H1 (cell line): ENCODE measurements at regions not wholly inside any gene's neighbourhood (a gene's known extent, or its start where the extent isn't known, plus 50 kb on each side); places are given as distances from the start of the nearest gene placed in this dataset.

Experiments
- CTCF ChIA-PET: fragments of 300-600 bp; sonication (Branson Sonifier 250); formaldehyde crosslinking; loops from one replicate; lab custom pipeline; 2021; ENCODE audit not compliant: partially characterized antibody; lab: Charles Lee
- POLR2A ChIA-PET: fragments of 300-600 bp; sonication (Branson Sonifier 250); formaldehyde crosslinking; loops from one replicate; lab custom pipeline; 2021; ENCODE audit warnings: inconsistent platforms; ENCODE audit not compliant: partially characterized antibody; lab: Charles Lee
- DNase-seq, 2 experiments: peaks; one replicate each; pipeline versions ENCODE4 v3.0.0 to v3.0.0-alpha.2; 2010 to 2022; ENCODE audit warnings: low spot score in 2 of 2, low read depth in 1 of 2, mixed read lengths in 1 of 2
- FAIRE-seq: peaks from 2 replicates; lab custom pipeline; 2011; peaks lifted over from hg19 to GRCh38; lab: Jason Lieb, UNC
- H2AFZ ChIP-seq: 2 replicates; pipeline ENCODE4 v1.8.1; 2012; ENCODE audit warnings: low read length, inconsistent platforms
- H2AK5ac ChIP-seq: 2 replicates; pipeline ENCODE4 v1.6.1; 2013; ENCODE audit warnings: low read depth, low read length
- H2BK120ac ChIP-seq: replicated peaks from 2 replicates; pipeline ENCODE3; 2013; ENCODE audit warnings: low read depth, low read length, inconsistent platforms
- H2BK12ac ChIP-seq: 2 replicates; pipeline ENCODE4 v1.6.1; 2013; ENCODE audit warnings: low read depth, low read length
- H2BK15ac ChIP-seq: 2 replicates; pipeline ENCODE4 v1.6.1; 2013; ENCODE audit warnings: low read length
- H2BK20ac ChIP-seq: 2 replicates; pipeline ENCODE4 v1.6.1; 2013; ENCODE audit warnings: low read length
- H2BK5ac ChIP-seq: 2 replicates; pipeline ENCODE4 v1.6.1; 2013; ENCODE audit warnings: low read depth, low read length
- H3K14ac ChIP-seq: 2 replicates; pipeline ENCODE4 v1.6.1; 2013; ENCODE audit warnings: inconsistent platforms; ENCODE audit not compliant: insufficient read length
- H3K18ac ChIP-seq: 2 replicates; pipeline ENCODE4 v1.6.1; 2013; ENCODE audit warnings: low read length; ENCODE audit errors: extremely low read depth
- H3K23ac ChIP-seq: 2 replicates; pipeline ENCODE4 v1.6.1; 2013; ENCODE audit warnings: inconsistent platforms; ENCODE audit not compliant: insufficient read length
- H3K23me2 ChIP-seq: 2 replicates; pipeline ENCODE4 v1.6.1; 2013; ENCODE audit warnings: low read depth, low read length
- H3K27ac ChIP-seq: 2 replicates; pipeline ENCODE4 v1.6.1; 2011; ENCODE audit warnings: low read depth, low read length, inconsistent platforms
- H3K27me3 ChIP-seq, 4 experiments: replicated peaks in 1 of 4; 1 replicate in 1 of 4; 2 replicates in 3 of 4; pipeline versions ENCODE4 v1.6.1 to v1.8.1; 2011 to 2013; ENCODE audit warnings: low read length in 3 of 4, mild to moderate bottlenecking in 3 of 4, inconsistent platforms in 2 of 4, mixed read lengths in 2 of 4, moderate library complexity in 1 of 4; ENCODE audit not compliant: control insufficient read depth in 3 of 4, insufficient read depth in 3 of 4; ENCODE audit errors: extremely low read depth in 1 of 4
- H3K36me3 ChIP-seq, 4 experiments: 2 replicates each; pipeline versions ENCODE4 v1.6.1 to v1.8.1; 2011 to 2013; ENCODE audit warnings: mild to moderate bottlenecking in 4 of 4, low read length in 3 of 4, moderate library complexity in 2 of 4, control low read depth in 1 of 4, inconsistent platforms in 1 of 4; ENCODE audit not compliant: insufficient read depth in 4 of 4, control insufficient read depth in 2 of 4
- H3K4ac ChIP-seq: replicated peaks from 2 replicates; pipeline ENCODE3; 2013; ENCODE audit warnings: low read length, low read depth, mixed read lengths, inconsistent platforms; ENCODE audit not compliant: insufficient read length
- H3K4me1 ChIP-seq, 4 experiments: replicated peaks in 1 of 4; 1 replicate in 1 of 4; 2 replicates in 3 of 4; pipeline versions ENCODE4 v1.6.1 to v1.8.1; 2011 to 2013; ENCODE audit warnings: low read length in 3 of 4, inconsistent platforms in 2 of 4, mixed read lengths in 1 of 4; ENCODE audit not compliant: insufficient read depth in 4 of 4, control insufficient read depth in 3 of 4
- H3K4me2 ChIP-seq, 2 experiments: 2 replicates each; pipeline versions ENCODE4 v1.6.1 to v1.8.1; 2011 to 2013; ENCODE audit warnings: low read depth in 2 of 2, low read length in 2 of 2, control low read depth in 1 of 2, inconsistent platforms in 1 of 2, mild to moderate bottlenecking in 1 of 2; ENCODE audit not compliant: insufficient read depth in 1 of 2
- H3K4me3 ChIP-seq, 4 experiments: fragments of 200-600, 300-600 bp in 1 of 4; sonication (generic), shearing (Covaris generic), sonication (Bioruptor Twin) in 1 of 4; 2 replicates each; pipeline versions ENCODE4 v1.5.1 to v1.8.1; 2011 to 2016; ENCODE audit warnings: low read length in 4 of 4, low read depth in 3 of 4, control low read depth in 2 of 4, inconsistent platforms in 2 of 4, mild to moderate bottlenecking in 2 of 4, mixed read lengths in 1 of 4, moderate library complexity in 1 of 4; ENCODE audit not compliant: insufficient read depth in 2 of 4; ENCODE audit errors: extremely low read depth in 1 of 4
- H3K56ac ChIP-seq: replicated peaks from 2 replicates; pipeline ENCODE3; 2013; ENCODE audit warnings: low read depth, mild to moderate bottlenecking, mixed read lengths, low read length, inconsistent platforms; ENCODE audit not compliant: insufficient read length
- H3K79me1 ChIP-seq: 2 replicates; pipeline ENCODE4 v1.6.1; 2013; ENCODE audit warnings: low read depth, low read length, control low read depth
- H3K79me2 ChIP-seq, 2 experiments: 2 replicates each; pipeline versions ENCODE4 v1.6.1 to v1.8.1; 2012 to 2013; ENCODE audit warnings: low read length in 2 of 2, mild to moderate bottlenecking in 2 of 2, inconsistent platforms in 1 of 2; ENCODE audit not compliant: insufficient read depth in 2 of 2, control insufficient read depth in 1 of 2
- H3K9ac ChIP-seq, 4 experiments: replicated peaks in 1 of 4; 1 replicate in 1 of 4; 2 replicates in 3 of 4; pipeline versions ENCODE4 v1.6.1 to v1.8.1; 2011 to 2013; ENCODE audit warnings: low read depth in 3 of 4, low read length in 3 of 4, control low read depth in 2 of 4, mild to moderate bottlenecking in 2 of 4, moderate library complexity in 2 of 4, inconsistent platforms in 1 of 4; ENCODE audit errors: extremely low read depth in 1 of 4
- H3K9me3 ChIP-seq, 2 experiments: 2 replicates each; pipeline versions ENCODE4 v1.6.1 to v1.8.1; 2012 to 2013; ENCODE audit warnings: mild to moderate bottlenecking in 2 of 2, moderate library complexity in 2 of 2, control low read depth in 1 of 2, inconsistent platforms in 1 of 2, low read depth in 1 of 2, low read length in 1 of 2, mixed read lengths in 1 of 2; ENCODE audit not compliant: insufficient read depth in 2 of 2
- H4K20me1 ChIP-seq, 2 experiments: replicated peaks in 1 of 2; 2 replicates each; pipeline versions ENCODE3 to v1.8.1; 2011 to 2013; ENCODE audit warnings: inconsistent platforms in 2 of 2, low read length in 2 of 2, mild to moderate bottlenecking in 1 of 2; ENCODE audit not compliant: insufficient read depth in 2 of 2, control insufficient read depth in 1 of 2
- H4K5ac ChIP-seq: 2 replicates; pipeline ENCODE4 v1.6.1; 2013; ENCODE audit warnings: low read length, low read depth, mixed read lengths, inconsistent platforms; ENCODE audit not compliant: insufficient read length
- H4K8ac ChIP-seq: 2 replicates; pipeline ENCODE4 v1.8.0; 2013; ENCODE audit warnings: mild to moderate bottlenecking, moderate library complexity, low read length, inconsistent platforms; ENCODE audit not compliant: insufficient read depth; ENCODE audit errors: extremely low read depth
- H4K91ac ChIP-seq: replicated peaks from 2 replicates; pipeline ENCODE3; 2013; ENCODE audit warnings: low read length, mixed read lengths, inconsistent platforms; ENCODE audit not compliant: insufficient read length
- CHD2 ChIP-seq: IDR thresholded peaks from 2 replicates; pipeline ENCODE4 v1.6.1; 2012; ENCODE audit warnings: low read length, improper control_type of control experiment
- E2F6 ChIP-seq: IDR thresholded peaks from 2 replicates; pipeline ENCODE4 v1.6.1; 2012; ENCODE audit warnings: inconsistent platforms
- WGBS, 2 experiments: shearing (Covaris generic) in 1 of 2; methylation state at CpG; one replicate each; pipeline versions ENCODE4 v1.1.6 to v1.1.7; 2013 to 2015; ENCODE audit warnings: low lambda C conversion rate in 2 of 2, mixed read lengths in 2 of 2, inconsistent platforms in 1 of 2, low coverage in 1 of 2, missing lambda C conversion rate in 1 of 2; ENCODE audit not compliant: insufficient replicate concordance in 2 of 2, insufficient coverage in 1 of 2, insufficient read length in 1 of 2; ENCODE audit errors: extremely low coverage in 1 of 2, missing lambda C conversion rate in 1 of 2; 5-methylcytosine and 5-hydroxymethylcytosine counted together

DNA sequence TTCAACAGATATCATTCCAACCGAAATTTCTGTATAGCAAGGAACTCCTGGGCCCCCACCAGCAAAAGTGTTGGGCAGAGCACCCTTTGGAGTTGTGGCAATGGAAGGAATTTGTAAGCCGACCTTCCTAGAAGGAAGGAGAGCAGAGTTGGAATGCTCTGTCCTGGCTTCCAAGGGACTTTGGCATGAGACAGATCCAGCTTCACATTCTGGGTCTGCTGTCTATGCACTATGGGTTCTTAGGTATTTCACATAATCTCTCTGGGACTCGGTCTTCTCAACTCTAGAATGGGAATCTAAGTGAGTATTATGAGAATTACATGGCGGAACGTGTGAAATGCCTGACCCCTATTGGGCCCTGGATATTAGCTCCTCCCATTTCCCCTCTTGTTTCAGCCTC, 63.2 kb upstream of the MARCHF10 start:
- Histone ChIP-seq H4K8ac (no peak overlapping the region), H3K4ac (no peak overlapping the region), H3K4me1 (peaks cover 0 to 17% (median 7%) of the 10 kb centered on the region in 4 experiments; a peak in 5 of 7 replicates), H2BK12ac (no peak overlapping the region), H3K4me3 (no peak overlapping the region), H2AK5ac (no peak overlapping the region), H3K9me3 (no peaks in the 10 kb centered on the region), H3K36me3 (no peaks in the 10 kb centered on the region), H3K27ac (no peak overlapping the region), H3K27me3 (no peaks in the 10 kb centered on the region), H4K20me1 (no peaks in the 10 kb centered on the region), H4K5ac (no peak overlapping the region), H3K14ac (no peak overlapping the region), H4K91ac (no peak overlapping the region), H2BK5ac (no peak overlapping the region), H3K9ac (no peak overlapping the region), H3K18ac (no peak overlapping the region), H2BK20ac (no peak overlapping the region), H3K23me2 (no peaks in the 10 kb centered on the region; the same call in 1 of the 2 replicates), H2BK120ac (no peak overlapping the region), H3K4me2 (no peak overlapping the region), H2BK15ac (no peak overlapping the region), H3K56ac (no peak overlapping the region), H3K79me1 (no peaks in the 10 kb centered on the region), H3K79me2 (no peaks in the 10 kb centered on the region), H3K23ac (no peak overlapping the region), H2AFZ (no peak overlapping the region)
- ChIA-PET CTCF (no interaction called here), POLR2A (no interaction called here)
- no peak for TF ChIP-seq E2F6
- TF ChIP-seq CHD2, result no peak
- 83% methylated on average over 5 of the region's 5 CpGs; no CpG with 5 or more reads in 1 of the 2 experiments for WGBS, 2 experiments
- DNase-seq (no peak), FAIRE-seq (no peak)
